ENCODE measurements at regions not wholly inside any gene's neighbourhood (a gene's known extent, or its start where the extent isn't known, plus 50 kb on each side); places are given as distances from the start of the nearest gene placed in this dataset.

GRCh38 chr11:109526061-109526460 lies 104.1 kb downstream of the C11orf87 start:
- BruUV-seq (replicated peaks), result no TSS peak
- H3K27me3 ChIP-seq (replicated peaks in 1 of 2; ENCODE audit: control insufficient read depth in 2 of 2, insufficient read depth in 2 of 2, low read length in 1 of 2), result no peaks in the 10 kb centered on the region
- no peaks in the 10 kb centered on the region for H3K9me3 ChIP-seq (replicated peaks; ENCODE audit: control insufficient read depth, insufficient read depth, low read length)
- ChIA-PET POLR2A (no interaction called here), RAD21 (ENCODE audit: unreplicated experiment) (no interaction called here), SMC1A (ENCODE audit: uncharacterized antibody, unreplicated experiment) (no interaction called here), CTCF (no interaction called here)
- no peak overlapping the region for H3K4me3 ChIP-seq
- ATAC-seq (no peak), FAIRE-seq (no peak), DNase-seq (ENCODE audit: low read depth, low spot score) (no peak)
- H3K9ac ChIP-seq (ENCODE audit: control insufficient read depth, insufficient read depth, low read length), result no peak overlapping the region
- in situ Hi-C loops (cut with MboI) (no loop called here), intact Hi-C loops (cut with micrococcal nuclease; ENCODE audit: unreplicated experiment) (no loop called here)
- no peaks in the 10 kb centered on the region for H3K4me1 ChIP-seq (ENCODE audit: control insufficient read depth, insufficient read depth, low read length)
- TF ChIP-seq CHD1 (IDR thresholded peaks at IDR 0.05; ENCODE audit: low read depth, low read length) (no peak), HDGF (IDR thresholded peaks at IDR 0.05) (no peak), ASH2L (IDR thresholded peaks at IDR 0.05; ENCODE audit: borderline replicate concordance, low read depth) (no peak), IRF4 (IDR thresholded peaks at IDR 0.05; ENCODE audit: low read depth, low read length) (no peak), MTA2 (IDR thresholded peaks at IDR 0.05; ENCODE audit: low read depth) (no peak), TAF1 (IDR thresholded peaks at IDR 0.05; ENCODE audit: borderline replicate concordance, low read depth, low read length) (no peak), RELA (IDR thresholded peaks at IDR 0.05; ENCODE audit: borderline replicate concordance, partially characterized antibody) (no peak), PAX8 (IDR thresholded peaks at IDR 0.05) (no peak), TCF12 (IDR thresholded peaks at IDR 0.05; ENCODE audit: low read depth, low read length) (no peak), CREM (IDR thresholded peaks at IDR 0.05; ENCODE audit: low read depth) (no peak), ZNF384 (IDR thresholded peaks at IDR 0.05; ENCODE audit: borderline replicate concordance, low read depth, low read length) (no peak), TCF7 (IDR thresholded peaks at IDR 0.05; ENCODE audit: borderline replicate concordance) (no peak), NR2C2 (IDR thresholded peaks at IDR 0.05; ENCODE audit: borderline replicate concordance, control insufficient read depth, insufficient read length, low read depth) (no peak), ETV6 (conservative IDR thresholded peaks at IDR 0.05 in 1 of 2, IDR thresholded peaks at IDR 0.05 in 1 of 2; ENCODE audit: borderline replicate concordance in 1 of 2, low read depth in 1 of 2) (no peak), ESRRA (IDR thresholded peaks at IDR 0.05; ENCODE audit: low read length) (no peak), ZNF24 (IDR thresholded peaks at IDR 0.05) (no peak), YY1 (IDR thresholded peaks at IDR 0.05; ENCODE audit: low read depth, low read length) (no peak), TCF3 (IDR thresholded peaks at IDR 0.05; ENCODE audit: borderline replicate concordance, insufficient read depth, low read depth, low read length) (no peak)
- TF ChIP-seq, protein P1, sequence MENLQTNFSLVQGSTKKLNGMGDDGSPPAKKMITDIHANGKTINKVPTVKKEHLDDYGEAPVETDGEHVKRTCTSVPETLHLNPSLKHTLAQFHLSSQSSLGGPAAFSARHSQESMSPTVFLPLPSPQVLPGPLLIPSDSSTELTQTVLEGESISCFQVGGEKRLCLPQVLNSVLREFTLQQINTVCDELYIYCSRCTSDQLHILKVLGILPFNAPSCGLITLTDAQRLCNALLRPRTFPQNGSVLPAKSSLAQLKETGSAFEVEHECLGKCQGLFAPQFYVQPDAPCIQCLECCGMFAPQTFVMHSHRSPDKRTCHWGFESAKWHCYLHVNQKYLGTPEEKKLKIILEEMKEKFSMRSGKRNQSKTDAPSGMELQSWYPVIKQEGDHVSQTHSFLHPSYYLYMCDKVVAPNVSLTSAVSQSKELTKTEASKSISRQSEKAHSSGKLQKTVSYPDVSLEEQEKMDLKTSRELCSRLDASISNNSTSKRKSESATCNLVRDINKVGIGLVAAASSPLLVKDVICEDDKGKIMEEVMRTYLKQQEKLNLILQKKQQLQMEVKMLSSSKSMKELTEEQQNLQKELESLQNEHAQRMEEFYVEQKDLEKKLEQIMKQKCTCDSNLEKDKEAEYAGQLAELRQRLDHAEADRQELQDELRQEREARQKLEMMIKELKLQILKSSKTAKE (IDR thresholded peaks at IDR 0.05; ENCODE audit: low read depth, poor library complexity, severe bottlenecking), result no peak
- no peak overlapping the region for H3K4me2 ChIP-seq (ENCODE audit: control insufficient read depth, insufficient read depth)
- H3K36me3 ChIP-seq (ENCODE audit: control insufficient read depth in 2 of 2, insufficient read depth in 2 of 2, low read length in 1 of 2), result no peaks in the 10 kb centered on the region
- no peaks in the 10 kb centered on the region for H4K20me1 ChIP-seq (ENCODE audit: control insufficient read depth, insufficient read depth)
- no peak overlapping the region for H2AFZ ChIP-seq (ENCODE audit: control insufficient read depth, low read depth, low read length)
- H3K79me2 ChIP-seq (ENCODE audit: control insufficient read depth, insufficient read depth, low read length), result no peaks in the 10 kb centered on the region
- 55% methylated on average over 5 of the region's 5 CpGs for WGBS (ENCODE audit: insufficient coverage, insufficient replicate concordance, low lambda C conversion rate, missing lambda C conversion rate)
- H3K27ac ChIP-seq (ENCODE audit: control insufficient read depth, insufficient read depth), result no peak overlapping the region
